ENCODE measurements at regions not wholly inside any gene's neighbourhood (a gene's known extent, or its start where the extent isn't known, plus 50 kb on each side); places are given as distances from the start of the nearest gene placed in this dataset.

- H3K79me1 ChIP-seq (replicated peaks; ENCODE audit: low read length, poor library complexity, severe bottlenecking): no peaks in the 10 kb centered on the region
- no peak overlapping the region for H3K14ac ChIP-seq (ENCODE audit: low read length in 2 of 2)
- no peak overlapping the region for H2AK5ac ChIP-seq (ENCODE audit: low read length, severe bottlenecking)
- no peak overlapping the region for H3K4me3 ChIP-seq (ENCODE audit: insufficient read depth in 1 of 2, low read depth in 1 of 2, low read length in 2 of 2)
- H3K36me3 ChIP-seq (ENCODE audit: control insufficient read depth in 1 of 2, insufficient read depth in 2 of 2, low read depth in 1 of 2, low read length in 2 of 2): no peaks in the 10 kb centered on the region
- no peak overlapping the region for H3K4me2 ChIP-seq (ENCODE audit: low read length, poor library complexity, severe bottlenecking)
- no peaks in the 10 kb centered on the region for H3K9me3 ChIP-seq (ENCODE audit: control insufficient read depth, low read length)
- no peak overlapping the region for H2AFZ ChIP-seq (ENCODE audit: low read depth, low read length)
- H3K18ac ChIP-seq (ENCODE audit: low read depth in 1 of 2, low read length in 2 of 2): no peak overlapping the region
- H3K27me3 ChIP-seq (ENCODE audit: control insufficient read depth in 1 of 2, insufficient read depth in 1 of 2, low read length in 2 of 2): peaks cover 0 to 5% of the 10 kb centered on the region in 2 experiments
- H3K27ac ChIP-seq (ENCODE audit: low read length, poor library complexity, severe bottlenecking): no peak overlapping the region
- H2BK12ac ChIP-seq (ENCODE audit: low read length in 2 of 2): no peak overlapping the region
- no peak overlapping the region for H4K91ac ChIP-seq (ENCODE audit: low read length)
- DNase-seq: no peak
- H2BK120ac ChIP-seq (ENCODE audit: low read depth, low read length): no peak overlapping the region
- H3K4me1 ChIP-seq (ENCODE audit: control insufficient read depth, insufficient read depth, low read depth, low read length): no peaks in the 10 kb centered on the region
- WGBS: 88% methylated on average over 1 of the region's 2 CpGs
- H3K9ac ChIP-seq (ENCODE audit: low read length): no peak overlapping the region
- no peak overlapping the region for H2BK15ac ChIP-seq (ENCODE audit: low read depth, poor library complexity, severe bottlenecking)
- H3K23ac ChIP-seq (ENCODE audit: low read length in 2 of 2): no peak overlapping the region
- no peak overlapping the region for H3K4ac ChIP-seq (ENCODE audit: low read depth in 1 of 2, low read length in 2 of 2)
- H4K8ac ChIP-seq (ENCODE audit: low read length): no peak overlapping the region
- no peak overlapping the region for H2BK5ac ChIP-seq (ENCODE audit: low read depth, low read length, poor library complexity, severe bottlenecking)
These were observed 79.8 kb upstream of the RPL34 start for GRCh38 chr4:108540536-108540935.

GRCh38 chr4:108536577-108536976 lies 83.8 kb upstream of the RPL34 start:
- H3K4me2 ChIP-seq (ENCODE audit: low read length, poor library complexity, severe bottlenecking): no peak overlapping the region
- no peak overlapping the region for H2BK120ac ChIP-seq (ENCODE audit: low read depth, low read length)
- H4K91ac ChIP-seq (ENCODE audit: low read length): no peak overlapping the region
- no peaks in the 10 kb centered on the region for H3K9me3 ChIP-seq (ENCODE audit: control insufficient read depth, low read length)
- H2BK12ac ChIP-seq (ENCODE audit: low read length in 2 of 2): no peak overlapping the region
- peaks cover 2% of the 10 kb centered on the region for H3K4me1 ChIP-seq (ENCODE audit: control insufficient read depth, insufficient read depth, low read depth, low read length)
- no peak overlapping the region for H2BK5ac ChIP-seq (ENCODE audit: low read depth, low read length, poor library complexity, severe bottlenecking)
- H4K8ac ChIP-seq (ENCODE audit: low read length): no peak overlapping the region
- no peak overlapping the region for H2AFZ ChIP-seq (ENCODE audit: low read depth, low read length)
- H3K14ac ChIP-seq (ENCODE audit: low read length in 2 of 2): no peak overlapping the region
- H3K4ac ChIP-seq (ENCODE audit: low read depth in 1 of 2, low read length in 2 of 2): no peak overlapping the region
- H3K79me1 ChIP-seq (replicated peaks; ENCODE audit: low read length, poor library complexity, severe bottlenecking): no peaks in the 10 kb centered on the region
- H2BK15ac ChIP-seq (ENCODE audit: low read depth, poor library complexity, severe bottlenecking): no peak overlapping the region
- H3K27me3 ChIP-seq (ENCODE audit: control insufficient read depth in 1 of 2, insufficient read depth in 1 of 2, low read length in 2 of 2): no peaks in the 10 kb centered on the region
- H2AK5ac ChIP-seq (ENCODE audit: low read length, severe bottlenecking): no peak overlapping the region
- H3K4me3 ChIP-seq (ENCODE audit: insufficient read depth in 1 of 2, low read depth in 1 of 2, low read length in 2 of 2): no peak overlapping the region
- no peak overlapping the region for H3K18ac ChIP-seq (ENCODE audit: low read depth in 1 of 2, low read length in 2 of 2)
- H3K27ac ChIP-seq (ENCODE audit: low read length, poor library complexity, severe bottlenecking): no peak overlapping the region
- H3K9ac ChIP-seq (ENCODE audit: low read length): no peak overlapping the region
- H3K36me3 ChIP-seq (ENCODE audit: control insufficient read depth in 1 of 2, insufficient read depth in 2 of 2, low read depth in 1 of 2, low read length in 2 of 2): no peaks in the 10 kb centered on the region
- 86% methylated on average over 2 of the region's 2 CpGs for WGBS
- no peak overlapping the region for H3K23ac ChIP-seq (ENCODE audit: low read length in 2 of 2)
- DNase-seq: no peak

- no peak overlapping the region for H3K4ac ChIP-seq (ENCODE audit: low read depth in 1 of 2, low read length in 2 of 2)
- H3K4me2 ChIP-seq (ENCODE audit: low read length, poor library complexity, severe bottlenecking): no peak overlapping the region
- no peak overlapping the region for H3K27ac ChIP-seq (ENCODE audit: low read length, poor library complexity, severe bottlenecking)
- no peak overlapping the region for H3K14ac ChIP-seq (ENCODE audit: low read length in 2 of 2)
- H2BK5ac ChIP-seq (ENCODE audit: low read depth, low read length, poor library complexity, severe bottlenecking): no peak overlapping the region
- H3K23ac ChIP-seq (ENCODE audit: low read length in 2 of 2): no peak overlapping the region
- WGBS: no CpG with 5 or more reads among the region's 3 CpGs
- no peaks in the 10 kb centered on the region for H3K36me3 ChIP-seq (ENCODE audit: control insufficient read depth in 1 of 2, insufficient read depth in 2 of 2, low read depth in 1 of 2, low read length in 2 of 2)
- H2BK120ac ChIP-seq (ENCODE audit: low read depth, low read length): no peak overlapping the region
- no peaks in the 10 kb centered on the region for H3K9me3 ChIP-seq (ENCODE audit: control insufficient read depth, low read length)
- H3K4me1 ChIP-seq (ENCODE audit: control insufficient read depth, insufficient read depth, low read depth, low read length): peaks cover 2% of the 10 kb centered on the region
- no peak for DNase-seq
- H4K91ac ChIP-seq (ENCODE audit: low read length): no peak overlapping the region
- no peak overlapping the region for H3K4me3 ChIP-seq (ENCODE audit: insufficient read depth in 1 of 2, low read depth in 1 of 2, low read length in 2 of 2)
- no peaks in the 10 kb centered on the region for H3K27me3 ChIP-seq (ENCODE audit: control insufficient read depth in 1 of 2, insufficient read depth in 1 of 2, low read length in 2 of 2)
- H3K9ac ChIP-seq (ENCODE audit: low read length): no peak overlapping the region
- no peak overlapping the region for H2BK15ac ChIP-seq (ENCODE audit: low read depth, poor library complexity, severe bottlenecking)
- no peak overlapping the region for H2AK5ac ChIP-seq (ENCODE audit: low read length, severe bottlenecking)
- no peak overlapping the region for H2AFZ ChIP-seq (ENCODE audit: low read depth, low read length)
- H3K18ac ChIP-seq (ENCODE audit: low read depth in 1 of 2, low read length in 2 of 2): no peak overlapping the region
- H3K79me1 ChIP-seq (replicated peaks; ENCODE audit: low read length, poor library complexity, severe bottlenecking): no peaks in the 10 kb centered on the region
- H4K8ac ChIP-seq (ENCODE audit: low read length): no peak overlapping the region
- no peak overlapping the region for H2BK12ac ChIP-seq (ENCODE audit: low read length in 2 of 2)
These were observed 84.6 kb upstream of the RPL34 start for GRCh38 chr4:108535757-108536156.

GRCh38 chr4:108533876-108534275 lies 86.5 kb upstream of the RPL34 start:
- DNase-seq: no peak
- Histone ChIP-seq H4K91ac (ENCODE audit: low read length) (no peak overlapping the region), H3K4me2 (ENCODE audit: low read length, poor library complexity, severe bottlenecking) (no peak overlapping the region), H2BK15ac (ENCODE audit: low read depth, poor library complexity, severe bottlenecking) (no peak overlapping the region), H2AFZ (ENCODE audit: low read depth, low read length) (no peak overlapping the region), H3K18ac (ENCODE audit: low read depth in 1 of 2, low read length in 2 of 2) (no peak overlapping the region), H3K9ac (ENCODE audit: low read length) (no peak overlapping the region), H3K4me3 (ENCODE audit: insufficient read depth in 1 of 2, low read depth in 1 of 2, low read length in 2 of 2) (no peak overlapping the region), H4K8ac (ENCODE audit: low read length) (no peak overlapping the region), H3K36me3 (ENCODE audit: control insufficient read depth in 1 of 2, insufficient read depth in 2 of 2, low read depth in 1 of 2, low read length in 2 of 2) (no peaks in the 10 kb centered on the region), H2AK5ac (ENCODE audit: low read length, severe bottlenecking) (no peak overlapping the region), H3K23ac (ENCODE audit: low read length in 2 of 2) (no peak overlapping the region), H3K79me1 (replicated peaks; ENCODE audit: low read length, poor library complexity, severe bottlenecking) (no peaks in the 10 kb centered on the region), H3K9me3 (ENCODE audit: control insufficient read depth, low read length) (no peaks in the 10 kb centered on the region), H3K14ac (ENCODE audit: low read length in 2 of 2) (no peak overlapping the region), H2BK120ac (ENCODE audit: low read depth, low read length) (no peak overlapping the region), H3K27me3 (ENCODE audit: control insufficient read depth in 1 of 2, insufficient read depth in 1 of 2, low read length in 2 of 2) (no peaks in the 10 kb centered on the region), H3K4ac (ENCODE audit: low read depth in 1 of 2, low read length in 2 of 2) (no peak overlapping the region), H3K27ac (ENCODE audit: low read length, poor library complexity, severe bottlenecking) (no peak overlapping the region), H2BK5ac (ENCODE audit: low read depth, low read length, poor library complexity, severe bottlenecking) (no peak overlapping the region), H3K4me1 (ENCODE audit: control insufficient read depth, insufficient read depth, low read depth, low read length) (peaks cover 2% of the 10 kb centered on the region), H2BK12ac (ENCODE audit: low read length in 2 of 2) (no peak overlapping the region)
- 98% methylated on average over 2 of the region's 2 CpGs for WGBS
